ENCODE measurements at regions not wholly inside any gene's neighbourhood (a gene's known extent, or its start where the extent isn't known, plus 50 kb on each side); places are given as distances from the start of the nearest gene placed in this dataset.

DNA sequence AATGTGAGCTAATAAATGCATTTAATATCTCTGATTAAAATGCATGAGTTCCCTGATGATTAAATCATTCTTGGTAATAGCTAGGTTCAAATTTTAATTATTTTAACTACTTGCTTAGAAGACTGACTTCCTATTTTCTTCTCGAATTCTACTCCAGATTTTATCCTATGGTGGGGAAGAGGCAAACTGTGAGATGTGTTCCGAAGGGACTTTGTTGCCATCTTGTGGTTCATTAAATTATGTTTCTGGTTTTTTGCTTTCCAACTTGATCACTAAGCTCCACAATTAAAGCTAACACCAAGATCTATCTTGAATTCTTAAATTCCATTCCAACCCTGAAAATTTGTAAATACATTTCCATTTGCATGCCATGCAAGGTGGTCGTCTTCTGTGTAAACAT, 538.4 kb upstream of the PCDH20 start:
- no peak for TF ChIP-seq POLR2A (IDR thresholded peaks at IDR 0.05; ENCODE audit: low read length)
- no peak for TF ChIP-seq GATA1 (IDR thresholded peaks at IDR 0.05; ENCODE audit: low read depth, low read length)
